ENCODE measurements at regions not wholly inside any gene's neighbourhood (a gene's known extent, or its start where the extent isn't known, plus 50 kb on each side); places are given as distances from the start of the nearest gene placed in this dataset.

- ATAC-seq (ENCODE audit: low FRiP score) (no peak), DNase-seq (ENCODE audit: low spot score) (no peak)
- TF ChIP-seq CTCF (IDR thresholded peaks at IDR 0.05), result no peak
Measured at GRCh38 chr2:239619369-239619768, 218.5 kb upstream of the HDAC4 start.

- no peak for DNase-seq (ENCODE audit: low spot score)
- TF ChIP-seq CTCF (IDR thresholded peaks at IDR 0.05), result no peak
- no peak for ATAC-seq (ENCODE audit: low FRiP score)
Measured at GRCh38 chr2:239616729-239617128, 215.9 kb upstream of the HDAC4 start.

- no peak for TF ChIP-seq CTCF (IDR thresholded peaks at IDR 0.05)
- no peak for DNase-seq (ENCODE audit: low spot score)
- ATAC-seq (ENCODE audit: low FRiP score), result no peak
Measured at GRCh38 chr2:239612133-239612532, 211.3 kb upstream of the HDAC4 start.

- no peak for ATAC-seq (ENCODE audit: low FRiP score)
- DNase-seq (ENCODE audit: low spot score), result peak; percentile 17
- no peak for TF ChIP-seq CTCF (IDR thresholded peaks at IDR 0.05)
Measured at GRCh38 chr2:239611222-239611795, 210.5 kb upstream of the HDAC4 start.

- no peak for DNase-seq (ENCODE audit: low spot score)
- no peak for TF ChIP-seq CTCF (IDR thresholded peaks at IDR 0.05)
- ATAC-seq (ENCODE audit: low FRiP score), result no peak
Measured at GRCh38 chr2:239610457-239611221, 209.8 kb upstream of the HDAC4 start.

GRCh38 chr2:239609607-239610310 is 208.9 kb upstream of the HDAC4 start:
- ATAC-seq (ENCODE audit: low FRiP score), result no peak
- peak; percentile 19 for DNase-seq (ENCODE audit: low spot score)
- TF ChIP-seq CTCF (IDR thresholded peaks at IDR 0.05), result no peak

Measured in omental fat pad (tissue), 3 donors.